ENCODE measurements at regions not wholly inside any gene's neighbourhood (a gene's known extent, or its start where the extent isn't known, plus 50 kb on each side); places are given as distances from the start of the nearest gene placed in this dataset.

DNA sequence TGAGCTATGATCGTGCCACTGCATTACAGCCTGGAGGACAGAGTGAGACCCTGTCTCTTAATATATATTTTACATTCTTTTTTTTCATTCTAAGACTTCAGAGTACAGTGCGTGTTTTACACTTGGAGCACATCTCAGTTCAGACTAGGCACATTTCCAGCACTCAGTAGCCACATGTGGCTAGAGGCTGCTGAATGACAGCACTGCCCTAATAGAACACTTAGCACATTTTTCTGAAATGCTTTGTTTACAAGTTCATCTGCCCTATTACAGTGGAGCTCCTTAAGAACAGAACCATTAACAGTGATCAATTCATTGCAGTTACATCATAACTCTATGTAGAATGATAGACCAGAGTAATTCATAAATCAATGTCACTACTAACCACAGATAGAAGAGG is 138.1 kb downstream of the SUCLG1 start:
- Histone ChIP-seq H3K9ac (ENCODE audit: insufficient read depth, low read length) (no peak overlapping the region), H3K4me2 (ENCODE audit: extremely low read depth, insufficient read depth, low read length) (no peak overlapping the region), H4K20me1 (ENCODE audit: control insufficient read depth, extremely low read depth, insufficient read depth, low read length) (no peaks in the 10 kb centered on the region), H3K79me2 (ENCODE audit: control insufficient read depth, insufficient read depth, low read length) (no peaks in the 10 kb centered on the region), H3K36me3 (ENCODE audit: control insufficient read depth, insufficient read depth, low read length) (no peaks in the 10 kb centered on the region), H3K4me1 (ENCODE audit: control insufficient read depth, extremely low read depth, insufficient read depth, low read length) (no peaks in the 10 kb centered on the region), H3K27me3 (ENCODE audit: control insufficient read depth, insufficient read depth, low read length) (no peaks in the 10 kb centered on the region), H2AFZ (ENCODE audit: low read length) (no peak overlapping the region), H3K9me3 (ENCODE audit: control insufficient read depth, insufficient read depth, low read depth, low read length) (no peaks in the 10 kb centered on the region), H3K27ac (ENCODE audit: insufficient read depth, low read length) (no peak overlapping the region), H3K4me3 (replicated peaks in 1 of 4; ENCODE audit: control extremely low read depth in 1 of 4, insufficient read depth in 1 of 4, low read depth in 3 of 4, low read length in 4 of 4) (no peak overlapping the region)
- TF ChIP-seq EZH2 (IDR thresholded peaks at IDR 0.05; ENCODE audit: low read length, missing control alignments), result no peak
- TF ChIP-seq, protein P1, sequence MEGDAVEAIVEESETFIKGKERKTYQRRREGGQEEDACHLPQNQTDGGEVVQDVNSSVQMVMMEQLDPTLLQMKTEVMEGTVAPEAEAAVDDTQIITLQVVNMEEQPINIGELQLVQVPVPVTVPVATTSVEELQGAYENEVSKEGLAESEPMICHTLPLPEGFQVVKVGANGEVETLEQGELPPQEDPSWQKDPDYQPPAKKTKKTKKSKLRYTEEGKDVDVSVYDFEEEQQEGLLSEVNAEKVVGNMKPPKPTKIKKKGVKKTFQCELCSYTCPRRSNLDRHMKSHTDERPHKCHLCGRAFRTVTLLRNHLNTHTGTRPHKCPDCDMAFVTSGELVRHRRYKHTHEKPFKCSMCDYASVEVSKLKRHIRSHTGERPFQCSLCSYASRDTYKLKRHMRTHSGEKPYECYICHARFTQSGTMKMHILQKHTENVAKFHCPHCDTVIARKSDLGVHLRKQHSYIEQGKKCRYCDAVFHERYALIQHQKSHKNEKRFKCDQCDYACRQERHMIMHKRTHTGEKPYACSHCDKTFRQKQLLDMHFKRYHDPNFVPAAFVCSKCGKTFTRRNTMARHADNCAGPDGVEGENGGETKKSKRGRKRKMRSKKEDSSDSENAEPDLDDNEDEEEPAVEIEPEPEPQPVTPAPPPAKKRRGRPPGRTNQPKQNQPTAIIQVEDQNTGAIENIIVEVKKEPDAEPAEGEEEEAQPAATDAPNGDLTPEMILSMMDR (conservative IDR thresholded peaks at IDR 0.05 in 1 of 2, IDR thresholded peaks at IDR 0.05 in 1 of 2; ENCODE audit: low read depth in 1 of 2, low read length in 2 of 2), result no peak
- no peak for DNase-seq (ENCODE audit: low read depth in 2 of 2)

DNA sequence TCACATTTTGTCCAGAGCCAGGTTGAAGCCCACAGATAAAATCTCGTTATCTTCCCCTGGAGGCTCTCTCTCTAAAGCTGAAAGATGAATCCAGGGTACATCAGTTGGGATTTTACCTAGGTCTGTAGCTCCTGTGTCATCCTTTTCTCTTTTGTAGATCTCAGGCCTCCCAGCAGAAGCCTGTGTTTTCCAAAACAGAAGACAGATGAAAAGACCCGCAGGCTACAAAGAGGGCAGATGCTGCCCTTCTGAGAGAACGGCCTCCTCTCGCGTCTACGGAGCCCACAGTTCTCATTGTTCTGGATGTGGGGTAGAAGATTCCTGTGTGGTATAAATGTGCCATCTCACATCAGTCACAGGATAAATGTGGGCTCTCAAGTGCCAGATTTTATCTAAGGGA is 139.5 kb downstream of the SUCLG1 start:
- H3K4me2 ChIP-seq (ENCODE audit: extremely low read depth, insufficient read depth, low read length), result no peak overlapping the region
- no peaks in the 10 kb centered on the region for H3K27me3 ChIP-seq (ENCODE audit: control insufficient read depth, insufficient read depth, low read length)
- TF ChIP-seq EZH2 (IDR thresholded peaks at IDR 0.05; ENCODE audit: low read length, missing control alignments), result no peak
- TF ChIP-seq, protein P1 (conservative IDR thresholded peaks at IDR 0.05 in 1 of 2, IDR thresholded peaks at IDR 0.05 in 1 of 2; ENCODE audit: low read depth in 1 of 2, low read length in 2 of 2), result no peak
- H3K4me3 ChIP-seq (replicated peaks in 1 of 4; ENCODE audit: control extremely low read depth in 1 of 4, insufficient read depth in 1 of 4, low read depth in 3 of 4, low read length in 4 of 4), result no peak overlapping the region
- DNase-seq (ENCODE audit: low read depth in 2 of 2), result no peak
- no peaks in the 10 kb centered on the region for H3K4me1 ChIP-seq (ENCODE audit: control insufficient read depth, extremely low read depth, insufficient read depth, low read length)
- no peak overlapping the region for H2AFZ ChIP-seq (ENCODE audit: low read length)
- H3K9ac ChIP-seq (ENCODE audit: insufficient read depth, low read length), result no peak overlapping the region
- H3K79me2 ChIP-seq (ENCODE audit: control insufficient read depth, insufficient read depth, low read length), result no peaks in the 10 kb centered on the region
- H4K20me1 ChIP-seq (ENCODE audit: control insufficient read depth, extremely low read depth, insufficient read depth, low read length), result no peaks in the 10 kb centered on the region
- no peaks in the 10 kb centered on the region for H3K9me3 ChIP-seq (ENCODE audit: control insufficient read depth, insufficient read depth, low read depth, low read length)
- H3K27ac ChIP-seq (ENCODE audit: insufficient read depth, low read length), result no peak overlapping the region
- no peaks in the 10 kb centered on the region for H3K36me3 ChIP-seq (ENCODE audit: control insufficient read depth, insufficient read depth, low read length)

- Histone ChIP-seq H3K36me3 (ENCODE audit: control insufficient read depth, insufficient read depth, low read length) (no peaks in the 10 kb centered on the region), H3K9ac (ENCODE audit: insufficient read depth, low read length) (no peak overlapping the region), H3K79me2 (ENCODE audit: control insufficient read depth, insufficient read depth, low read length) (no peaks in the 10 kb centered on the region), H3K4me1 (ENCODE audit: control insufficient read depth, extremely low read depth, insufficient read depth, low read length) (no peaks in the 10 kb centered on the region), H2AFZ (ENCODE audit: low read length) (no peak overlapping the region), H3K4me3 (replicated peaks in 1 of 4; ENCODE audit: control extremely low read depth in 1 of 4, insufficient read depth in 1 of 4, low read depth in 3 of 4, low read length in 4 of 4) (no peak overlapping the region), H3K9me3 (ENCODE audit: control insufficient read depth, insufficient read depth, low read depth, low read length) (no peaks in the 10 kb centered on the region), H3K27me3 (ENCODE audit: control insufficient read depth, insufficient read depth, low read length) (no peaks in the 10 kb centered on the region), H3K27ac (ENCODE audit: insufficient read depth, low read length) (no peak overlapping the region), H3K4me2 (ENCODE audit: extremely low read depth, insufficient read depth, low read length) (no peak overlapping the region), H4K20me1 (ENCODE audit: control insufficient read depth, extremely low read depth, insufficient read depth, low read length) (no peaks in the 10 kb centered on the region)
- no peak for TF ChIP-seq EZH2 (IDR thresholded peaks at IDR 0.05; ENCODE audit: low read length, missing control alignments)
- no peak for DNase-seq (ENCODE audit: low read depth in 2 of 2)
Observed at GRCh38 chr2:84317135-84317534, 141.9 kb downstream of the SUCLG1 start.

Data from fibroblast of lung (primary cell).